ENCODE measurements at regions not wholly inside any gene's neighbourhood (a gene's known extent, or its start where the extent isn't known, plus 50 kb on each side); places are given as distances from the start of the nearest gene placed in this dataset.

DNA sequence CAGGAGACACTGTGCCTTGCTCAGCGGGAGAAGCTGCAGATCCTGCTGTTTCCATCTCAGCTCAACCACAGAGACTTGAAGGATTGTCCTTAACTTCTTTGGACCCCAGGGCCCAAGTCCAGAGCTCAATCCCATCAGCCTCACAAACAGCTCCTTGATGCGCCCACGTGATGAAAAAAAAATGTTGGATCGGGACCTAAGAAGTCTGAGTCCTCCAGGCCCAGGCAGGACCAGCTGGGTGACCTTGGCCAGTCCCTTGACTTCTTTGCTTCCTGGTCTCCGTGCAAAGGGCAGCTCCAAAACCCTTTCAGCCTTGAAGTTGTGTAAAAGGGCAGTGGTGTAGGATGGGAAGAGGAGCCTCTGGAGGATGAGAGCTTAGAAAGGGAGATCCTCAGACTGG lies 175.5 kb downstream of the ZFP36L2 start:
- DNase-seq: no peak

DNA sequence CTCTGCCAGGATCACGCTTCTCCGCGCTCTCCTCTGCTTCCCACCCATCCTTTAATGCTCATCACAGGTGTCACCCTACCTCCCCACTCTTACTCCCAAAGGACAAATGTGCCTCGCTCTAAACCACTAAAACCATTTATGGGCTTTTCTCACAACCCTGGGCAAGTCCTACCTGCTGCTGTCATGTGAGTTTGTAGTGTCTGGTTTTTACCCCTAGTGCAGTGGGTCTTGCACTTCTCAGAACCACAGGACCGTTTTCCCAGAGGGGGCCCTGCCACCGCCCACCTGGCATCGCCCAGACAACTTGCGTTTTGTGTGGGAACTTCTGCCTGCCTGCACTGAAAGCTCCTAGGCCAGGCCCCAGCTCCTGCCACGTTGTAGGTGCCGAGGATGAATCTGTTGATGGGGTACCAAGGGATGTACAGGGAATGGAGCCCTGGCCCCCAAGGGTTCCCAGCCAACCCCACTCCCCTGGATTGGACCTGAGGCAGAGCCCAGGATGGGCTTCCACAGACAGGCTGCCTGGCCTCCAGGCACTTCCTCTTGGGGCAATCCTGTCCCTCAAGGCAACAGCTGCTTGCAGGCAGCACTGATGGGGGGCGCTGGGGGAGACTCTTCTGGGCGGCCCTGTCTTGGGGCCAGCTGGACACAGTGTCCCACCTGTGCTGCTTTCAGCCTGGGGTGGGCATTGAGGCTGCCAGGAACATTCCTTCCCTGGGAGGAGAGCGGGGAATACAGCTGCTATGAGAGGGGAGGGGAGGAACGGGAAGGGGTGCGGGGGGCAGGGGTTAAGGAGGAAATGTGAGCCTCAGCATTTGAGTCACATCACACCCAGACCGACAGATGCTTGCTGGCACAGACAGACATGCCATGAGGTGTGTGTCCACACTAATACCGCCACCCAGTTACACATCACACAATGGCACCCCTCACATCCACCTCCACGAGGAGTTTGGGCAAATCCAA lies 176.3 kb downstream of the ZFP36L2 start:
- no peak for DNase-seq

DNA sequence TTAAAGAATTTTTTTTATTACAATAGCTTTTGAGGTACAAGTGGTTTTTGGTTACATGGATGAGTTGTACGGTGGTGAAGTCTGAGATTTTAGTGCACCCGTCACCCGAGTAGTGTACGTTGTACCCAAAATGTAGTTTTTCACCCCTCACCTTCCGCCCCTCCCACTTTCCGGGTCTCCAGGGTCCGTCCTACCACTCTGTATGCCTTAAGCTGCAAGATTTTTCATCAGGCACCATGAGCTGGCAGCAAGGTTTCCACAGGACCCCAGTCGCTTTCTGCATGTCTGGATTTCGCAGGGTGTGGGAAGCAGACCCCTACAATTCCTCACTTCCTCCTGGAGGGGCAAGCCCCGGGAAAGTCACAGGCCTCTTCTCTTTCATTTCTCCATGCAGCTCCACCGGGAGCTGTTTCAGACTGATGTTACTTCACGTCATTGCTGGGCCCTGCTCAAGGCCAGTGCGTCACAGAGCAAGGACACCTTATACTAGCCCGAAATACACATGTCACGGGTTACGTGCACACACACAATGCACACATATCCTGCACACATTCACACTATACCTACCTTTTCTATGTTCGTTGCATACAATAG lies 179.1 kb downstream of the ZFP36L2 start:
- DNase-seq: no peak

DNA sequence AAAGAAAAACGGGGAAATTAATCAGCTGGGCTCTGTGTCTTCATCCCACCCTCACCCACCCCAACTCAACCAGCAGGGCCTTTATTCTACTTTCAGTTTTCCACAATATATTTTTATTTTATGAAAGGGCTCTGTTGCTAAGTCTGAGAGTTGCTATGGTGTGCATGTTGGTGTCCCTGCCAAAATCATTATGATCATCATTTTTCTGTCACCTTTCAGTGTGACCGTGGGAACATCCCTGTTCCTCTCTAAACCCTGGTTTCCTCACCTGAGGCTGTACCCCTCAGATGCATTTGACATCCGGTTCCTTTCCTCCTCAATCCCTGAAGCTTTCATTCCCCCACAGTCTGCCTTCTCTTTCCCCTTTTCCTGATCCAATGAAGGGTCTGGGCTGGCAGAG lies 180.5 kb downstream of the ZFP36L2 start:
- DNase-seq: no peak

DNA sequence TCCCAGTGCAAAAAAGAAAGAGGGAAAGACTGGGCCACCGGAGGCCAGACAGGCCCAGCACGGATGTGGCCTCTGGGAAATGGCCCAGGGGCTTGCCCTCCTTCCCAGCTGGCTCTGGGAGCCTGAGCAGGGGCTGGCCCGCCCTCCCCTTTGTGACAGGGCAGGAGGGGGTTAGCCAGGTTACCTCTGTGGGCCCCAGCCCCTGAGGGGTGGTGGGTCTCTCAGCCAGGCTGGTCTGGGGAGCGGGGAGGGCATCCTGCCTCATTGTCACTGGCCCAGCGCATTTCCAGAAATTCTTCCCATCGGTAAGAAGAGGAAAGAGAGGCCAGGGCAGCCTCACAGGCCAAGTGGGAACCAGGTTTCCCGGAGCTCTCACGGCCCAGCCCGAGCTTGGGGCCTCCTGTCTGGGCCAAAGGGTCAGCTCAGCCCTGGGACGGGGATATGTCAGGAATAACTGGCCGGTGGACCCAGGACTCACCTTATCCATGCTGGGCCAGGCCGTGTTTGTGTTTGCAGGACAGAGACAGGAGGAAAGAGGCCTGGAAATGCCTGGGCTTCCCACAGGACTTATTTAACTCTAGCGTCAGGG lies 182.2 kb downstream of the ZFP36L2 start:
- no peak for DNase-seq

DNA sequence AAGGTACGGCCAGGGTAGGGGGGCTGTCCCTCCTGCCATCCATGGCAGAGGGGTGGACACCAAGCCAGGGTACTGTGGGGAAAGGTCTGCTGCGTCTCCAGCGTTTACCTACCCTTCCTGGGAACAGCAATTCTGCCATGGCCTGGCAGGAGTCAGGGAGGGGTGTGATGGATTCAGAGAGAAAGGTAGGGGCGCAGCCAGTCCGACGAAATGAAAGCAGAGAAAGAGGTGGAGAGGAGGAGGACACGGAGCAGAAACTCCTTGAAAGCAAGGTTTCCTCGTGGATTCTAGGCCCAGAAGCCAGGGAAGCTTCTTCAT lies 182.9 kb downstream of the ZFP36L2 start:
- no peak for DNase-seq

DNA sequence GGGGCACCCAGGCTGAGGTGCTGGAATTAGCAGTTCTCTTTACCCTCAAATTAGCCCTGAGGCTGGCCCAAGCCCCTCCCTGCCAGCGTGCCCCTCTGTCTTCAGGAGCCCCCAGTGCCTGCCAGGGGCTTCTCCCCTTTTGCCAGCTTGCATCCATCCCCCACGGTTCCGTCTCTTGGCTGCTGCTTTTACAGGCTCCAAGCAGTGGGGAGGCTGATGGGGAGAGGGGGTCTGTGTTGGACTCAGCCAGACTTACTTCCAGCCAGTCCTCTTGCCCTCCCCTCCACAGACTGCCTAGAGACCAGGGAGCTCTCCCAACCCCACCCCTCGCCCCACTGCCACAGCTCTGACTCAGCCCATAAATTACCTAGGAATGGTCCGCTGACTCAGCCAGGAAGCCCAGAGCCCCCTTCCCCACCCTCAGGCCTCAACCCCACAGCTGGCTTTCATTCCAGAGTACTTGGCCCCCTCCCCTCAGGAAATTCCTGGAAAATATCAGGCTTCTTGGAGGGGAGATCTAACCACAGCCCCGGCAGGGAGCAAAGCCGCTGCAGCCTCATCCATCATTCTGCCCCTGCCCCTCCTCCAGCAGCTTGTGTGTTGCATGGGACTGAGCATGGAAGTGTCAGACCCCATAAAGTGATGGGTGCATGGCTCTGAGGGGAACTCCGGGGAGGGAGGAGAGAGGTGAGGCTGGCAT lies 184.6 kb downstream of the ZFP36L2 start:
- no peak for DNase-seq

DNA sequence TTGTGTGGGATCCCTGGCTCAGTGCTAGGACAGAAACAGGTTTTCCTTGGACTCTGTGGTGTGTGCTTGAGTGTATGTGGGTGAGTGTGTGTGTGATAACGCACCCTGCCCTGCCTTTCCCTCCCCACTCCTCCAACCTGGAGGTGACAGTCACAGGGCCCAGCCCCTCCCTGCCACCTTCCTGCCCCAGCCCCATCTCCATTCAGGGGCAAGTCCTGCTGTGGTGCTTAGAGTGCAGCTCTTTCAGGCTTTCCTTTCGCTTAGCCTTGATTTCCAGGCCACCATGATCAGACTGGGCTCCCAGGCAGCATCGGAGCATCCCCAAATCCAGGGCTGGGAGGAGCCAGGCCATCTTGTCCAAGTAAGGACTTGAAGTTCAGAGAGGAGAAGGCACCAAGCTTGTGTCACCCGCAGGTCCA lies 185.2 kb downstream of the ZFP36L2 start:
- DNase-seq: no peak

DNA sequence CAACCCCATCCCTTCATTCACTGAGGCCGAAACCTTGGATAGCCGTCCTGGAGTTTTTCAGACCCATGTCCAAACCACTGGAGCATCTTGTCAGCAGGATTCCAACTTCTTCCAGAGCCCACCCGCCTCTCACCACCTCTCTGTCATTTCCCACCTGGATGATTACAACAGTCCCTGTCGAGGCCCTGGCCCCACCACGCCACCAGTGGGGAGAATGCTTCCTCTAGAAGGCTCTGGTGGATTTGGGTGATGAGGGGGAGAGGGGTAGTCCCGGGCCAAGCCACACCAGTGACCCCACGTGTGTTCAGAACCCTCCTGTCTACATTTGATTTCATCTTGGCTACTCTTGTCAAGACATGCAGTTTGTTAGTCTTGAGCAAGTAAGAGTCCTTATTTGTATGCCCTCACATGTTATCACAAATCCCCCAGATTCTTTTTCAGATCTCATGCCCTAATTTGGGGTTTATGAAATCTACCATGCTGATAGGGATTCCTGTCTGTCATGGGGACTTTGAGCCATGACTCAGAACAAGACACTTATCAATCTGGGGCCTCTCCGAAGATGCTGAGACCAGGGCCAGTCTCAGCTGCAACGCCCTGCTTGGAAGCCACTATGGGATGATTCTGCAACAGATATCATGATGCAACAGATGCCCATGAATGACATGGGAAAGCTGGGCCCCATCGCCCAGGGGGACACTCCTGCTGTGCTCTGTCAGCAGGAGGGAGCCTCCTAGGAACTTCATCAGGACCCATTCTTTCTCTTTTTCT lies 186.1 kb downstream of the ZFP36L2 start:
- DNase-seq: no peak

DNA sequence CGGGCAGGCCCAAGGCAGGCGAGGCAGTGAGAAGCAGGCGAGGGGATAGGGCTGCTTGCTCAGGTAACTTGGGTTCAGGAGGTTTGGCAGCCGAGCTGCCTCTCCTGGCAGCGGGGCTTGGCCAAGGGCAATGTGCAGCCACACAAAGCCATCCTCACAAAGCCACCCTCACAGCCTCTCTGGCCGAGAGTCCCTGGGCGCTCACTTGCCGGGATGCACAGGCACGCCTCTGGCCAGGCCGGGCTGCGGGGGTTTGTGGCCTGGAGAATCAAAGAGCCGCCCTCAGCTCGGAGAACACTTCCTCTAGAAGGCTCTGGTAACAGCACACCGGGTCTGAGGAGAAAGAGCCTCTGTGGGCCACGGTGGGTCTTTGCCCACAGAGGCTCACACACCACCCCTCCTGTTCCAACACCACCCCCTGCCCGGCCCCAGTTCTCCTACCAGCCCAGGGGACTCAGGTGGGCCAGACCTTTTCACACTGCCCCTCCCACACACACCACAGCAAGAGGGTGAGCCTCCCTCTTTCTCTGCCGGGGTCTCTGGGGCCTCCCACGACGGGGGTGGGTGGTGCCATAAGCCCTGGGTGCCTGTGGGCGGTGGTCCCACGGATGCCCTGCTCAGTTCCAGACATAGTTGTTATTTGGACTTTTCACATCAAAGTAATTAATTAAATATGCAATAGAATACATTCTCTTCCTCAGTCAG lies 186.9 kb downstream of the ZFP36L2 start:
- no peak for DNase-seq

DNA sequence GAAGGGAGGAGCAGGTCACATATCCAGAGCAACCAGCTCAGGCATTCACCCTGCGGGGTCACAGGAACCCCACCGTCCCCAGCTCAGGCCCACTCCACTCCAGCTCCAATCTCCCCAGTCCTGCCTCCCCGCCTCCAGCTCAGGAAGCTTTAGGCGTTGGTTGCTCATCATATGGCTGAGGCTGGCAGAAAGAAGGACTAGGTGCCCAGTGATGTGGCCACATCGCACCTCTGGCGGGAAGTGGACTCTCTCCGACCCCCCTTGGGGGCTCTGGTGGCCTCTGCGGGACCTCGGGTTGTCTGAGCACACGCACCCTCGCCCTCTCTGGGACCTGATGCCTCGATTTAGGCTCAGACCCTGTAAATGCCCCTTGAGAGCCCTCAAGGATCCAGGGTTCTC lies 187.7 kb downstream of the ZFP36L2 start:
- DNase-seq: no peak

DNA sequence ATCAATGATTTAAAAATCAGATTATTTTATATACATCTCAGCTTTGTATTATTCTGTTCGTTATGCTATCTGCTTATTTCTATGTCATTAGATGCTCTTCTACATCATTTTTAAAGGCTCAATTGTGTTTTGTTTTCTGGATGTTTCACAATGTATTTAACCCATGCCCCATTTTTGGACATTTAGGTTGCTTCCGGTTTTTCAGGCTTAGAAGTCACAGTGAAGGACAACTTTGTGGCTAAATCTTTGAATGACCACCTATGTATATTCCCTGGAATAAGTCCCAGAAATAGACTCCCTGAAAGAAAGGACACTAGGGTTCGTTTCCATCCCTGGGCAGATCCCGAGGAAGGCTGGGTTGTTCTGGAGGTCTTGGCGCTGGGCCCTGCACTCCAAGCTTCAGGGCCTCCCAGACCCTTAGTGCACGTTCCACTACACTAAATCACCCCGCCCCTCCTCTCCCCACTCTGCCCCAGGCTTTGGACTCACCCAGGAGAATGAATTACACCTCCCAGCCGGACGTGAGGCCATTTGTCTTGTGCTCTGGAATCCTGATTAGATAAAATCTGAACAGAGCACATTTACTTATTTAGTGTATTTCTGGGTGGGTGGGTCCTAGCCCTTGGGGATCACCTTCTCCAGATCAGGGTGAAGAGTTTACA lies 188.2 kb downstream of the ZFP36L2 start:
- no peak for DNase-seq

DNA sequence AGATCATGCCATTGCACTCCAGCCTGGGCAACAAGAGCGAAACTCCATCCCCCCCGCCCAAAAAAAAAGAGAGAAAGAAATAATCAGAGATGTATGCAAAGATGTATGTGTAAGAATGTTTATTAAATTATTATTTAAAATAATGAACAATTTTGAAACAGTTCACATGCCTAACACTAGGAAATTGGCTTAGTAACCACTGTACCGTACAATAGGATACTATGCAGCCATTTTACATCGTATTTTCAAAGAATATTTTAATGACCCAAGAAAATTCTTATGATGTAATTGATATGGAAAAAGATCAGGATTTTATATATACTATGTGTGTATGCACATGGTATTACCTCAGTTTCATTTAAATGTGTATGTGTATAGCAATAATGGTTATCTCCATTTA lies 190.5 kb downstream of the ZFP36L2 start:
- DNase-seq: no peak

DNA sequence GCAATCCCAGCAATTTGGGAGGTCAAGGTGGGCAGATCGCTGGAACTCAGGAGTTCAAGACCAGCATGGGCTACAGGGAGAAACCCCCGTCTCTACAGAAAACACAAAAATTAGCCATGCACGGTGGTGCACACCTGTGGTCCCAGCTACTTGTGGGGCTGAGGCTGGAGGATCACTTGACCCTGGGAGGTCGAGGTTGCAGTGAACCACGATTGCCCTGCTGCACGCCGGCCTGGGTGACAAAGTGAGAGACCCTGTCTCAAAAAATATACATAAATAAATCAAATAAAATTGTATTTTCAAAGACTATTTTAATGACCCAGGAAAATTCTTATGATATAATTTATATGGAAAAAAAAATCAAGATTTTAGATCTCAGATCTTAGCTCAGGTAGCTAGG lies 191.5 kb downstream of the ZFP36L2 start:
- DNase-seq: no peak

DNA sequence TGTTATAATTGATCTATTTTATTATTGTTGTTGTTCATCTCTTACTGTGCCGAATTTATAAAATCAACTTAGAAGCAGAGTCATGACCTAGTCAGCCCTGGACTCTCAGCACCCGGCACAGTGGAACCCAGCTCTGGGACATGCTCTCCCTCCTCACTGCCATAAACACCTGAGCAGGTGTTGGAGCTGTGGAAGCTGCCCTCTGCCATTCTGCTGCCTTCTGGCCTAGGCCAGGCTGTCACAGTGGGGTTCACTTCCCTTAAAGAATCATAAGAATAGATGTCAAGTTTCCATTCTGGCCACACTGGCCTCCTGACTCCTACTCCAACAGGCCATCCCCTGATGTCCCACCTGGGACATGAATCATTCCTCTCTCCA lies 192.2 kb downstream of the ZFP36L2 start:
- no peak for DNase-seq

DNA sequence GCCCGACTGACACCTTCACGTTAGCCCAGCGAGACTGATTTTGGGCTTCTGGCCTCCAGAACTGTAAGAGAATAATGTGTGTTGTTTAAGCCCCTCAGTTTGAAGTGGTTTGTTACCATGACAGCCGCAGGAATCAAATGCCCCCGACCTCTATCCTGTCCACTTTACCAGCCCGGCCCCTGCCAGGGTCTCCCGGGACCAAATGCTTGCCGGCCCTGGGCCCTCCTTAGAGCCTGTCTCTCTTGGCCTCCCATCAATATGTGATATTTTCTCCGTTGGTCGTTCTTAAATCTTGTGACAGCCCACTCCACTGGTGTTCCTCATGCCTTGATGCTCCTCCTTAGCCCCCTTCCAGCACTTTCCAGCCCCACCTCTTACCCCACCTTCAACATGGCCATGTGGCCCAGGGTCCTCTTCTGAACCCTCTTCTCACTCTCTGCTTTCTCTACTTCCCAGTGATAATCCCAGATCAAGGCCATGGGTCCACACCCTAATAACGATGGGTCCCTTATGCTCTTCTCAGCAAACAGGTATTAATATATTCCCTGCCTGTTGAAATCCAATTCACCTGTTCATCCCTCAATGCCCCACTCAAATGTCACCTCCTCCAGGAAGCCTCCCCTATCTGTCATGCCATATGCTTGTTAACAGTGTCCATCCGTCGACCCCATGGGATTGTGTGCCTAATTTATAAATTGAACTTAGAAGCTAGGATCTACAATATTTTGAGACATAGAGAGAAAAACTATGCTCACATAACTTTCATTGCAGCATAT lies 192.8 kb downstream of the ZFP36L2 start:
- no peak for DNase-seq

DNA sequence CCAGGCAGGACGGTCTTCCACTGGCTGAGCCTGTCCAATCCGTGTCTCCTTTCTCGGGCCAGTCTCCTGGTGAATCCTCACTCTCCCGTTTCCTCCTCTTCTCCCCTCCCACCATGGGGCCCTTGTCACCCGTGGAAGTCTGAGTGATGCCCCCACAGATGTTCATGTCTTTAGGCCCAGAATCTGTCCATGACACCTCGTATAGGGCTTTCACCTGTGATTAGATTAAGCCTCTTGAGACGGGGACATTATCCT lies 193.5 kb downstream of the ZFP36L2 start:
- no peak for DNase-seq

DNA sequence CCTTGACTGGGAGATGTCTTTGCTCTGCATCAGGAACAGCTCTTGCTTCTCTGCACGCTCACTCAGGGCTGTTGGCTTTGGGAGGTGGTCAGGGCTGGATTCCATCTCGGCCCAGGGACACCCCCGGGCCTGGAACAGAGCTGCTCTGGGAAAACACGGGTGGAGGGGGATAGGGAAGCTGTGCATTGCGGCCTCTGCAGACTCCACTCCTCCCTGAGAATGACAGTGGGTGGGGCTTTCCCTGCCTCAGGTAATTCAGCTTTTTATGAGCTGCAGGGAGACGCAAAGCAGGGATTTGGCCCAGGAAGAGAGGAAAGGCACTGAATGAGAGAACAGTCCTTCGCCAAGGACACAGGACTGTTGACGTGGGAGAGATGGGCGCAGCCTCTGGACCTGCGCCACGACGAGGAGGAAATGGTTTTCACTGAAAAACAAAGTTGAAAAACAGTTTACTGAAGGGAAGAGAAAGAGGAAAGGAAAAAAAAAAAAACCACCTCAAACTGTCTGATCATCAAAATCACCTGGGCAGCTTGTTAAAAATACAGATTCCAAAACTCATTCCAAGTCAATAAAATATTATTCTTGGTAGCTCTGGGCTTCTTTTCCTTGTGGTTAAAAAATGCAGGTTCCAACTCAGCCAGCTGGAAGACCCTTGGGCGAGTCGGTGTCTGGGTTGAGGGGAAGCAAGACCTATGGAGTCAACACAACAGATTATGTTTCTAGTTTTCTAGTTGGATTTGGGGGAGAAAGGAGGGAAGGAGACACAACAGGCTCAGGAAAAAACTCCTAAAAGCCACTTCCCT lies 194.0 kb downstream of the ZFP36L2 start:
- DNase-seq: no peak

DNA sequence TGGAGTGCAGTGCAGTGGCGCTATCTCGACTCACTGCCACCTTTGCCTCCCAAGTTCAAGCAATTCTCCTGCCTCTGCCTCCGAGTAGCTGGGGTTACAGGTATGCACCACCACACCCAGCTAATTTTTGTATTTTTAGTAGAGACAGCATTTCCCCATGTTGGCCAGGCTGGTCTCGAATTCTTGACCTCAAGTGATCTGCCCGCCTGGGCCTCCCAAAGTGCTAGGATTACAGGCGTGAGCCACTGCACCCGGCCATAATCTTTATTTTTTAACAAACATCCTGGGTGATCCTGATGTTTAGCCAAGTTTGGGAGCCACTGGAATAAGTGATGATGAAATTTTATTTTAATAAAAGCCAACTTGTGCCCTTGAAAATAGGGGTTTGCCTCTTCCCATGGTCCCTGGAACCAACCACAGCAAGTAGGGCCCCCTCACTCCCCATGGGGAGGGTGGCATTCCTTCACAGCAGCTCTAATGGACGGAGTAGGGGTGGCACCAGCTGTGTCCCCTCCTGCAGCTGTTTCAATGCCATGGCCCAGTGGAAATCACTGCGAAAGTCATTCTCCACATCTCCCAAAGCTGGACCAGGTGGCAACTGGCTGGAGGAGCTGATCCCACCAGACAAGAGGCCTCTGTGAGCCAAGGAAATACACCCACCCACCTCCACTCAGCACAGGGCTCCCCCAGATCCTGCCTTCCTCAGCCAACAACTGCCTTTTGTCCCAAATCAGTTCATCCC lies 194.8 kb downstream of the ZFP36L2 start:
- no peak for DNase-seq

Data from activated gamma-delta T cell treated with Interleukin-2 at 50 U/mL for 16 hours (primary cell).